Ishikawa (cell line): ENCODE measurements at regions not wholly inside any gene's neighbourhood (a gene's known extent, or its start where the extent isn't known, plus 50 kb on each side); places are given as distances from the start of the nearest gene placed in this dataset.

Source experiments
- CEBPB ChIP-seq: IDR thresholded peaks from 2 replicates; pipeline ENCODE4 v1.6.1; 2012
- CREB1 ChIP-seq: IDR thresholded peaks from 2 replicates; pipeline ENCODE4 v1.6.1; 2012; ENCODE audit warnings: low read depth
- EGR1 ChIP-seq: IDR thresholded peaks from 2 replicates; pipeline ENCODE4 v1.6.1; 2012
- EP300 ChIP-seq: IDR thresholded peaks from 2 replicates; pipeline ENCODE4 v1.6.1; 2012; ENCODE audit warnings: borderline replicate concordance
- FOXM1 ChIP-seq: IDR thresholded peaks from 2 replicates; pipeline ENCODE4 v1.6.1; 2012; ENCODE audit warnings: low read depth, borderline replicate concordance
- NFIC ChIP-seq: IDR thresholded peaks from 2 replicates; pipeline ENCODE4 v1.6.1; 2012
- RAD21 ChIP-seq: IDR thresholded peaks from 2 replicates; pipeline ENCODE4 v1.6.1; 2012; ENCODE audit warnings: low read depth
- TAF1 ChIP-seq: IDR thresholded peaks from 2 replicates; pipeline ENCODE4 v1.6.1; 2012; ENCODE audit warnings: low read depth, mild to moderate bottlenecking
- TCF12 ChIP-seq: IDR thresholded peaks from 2 replicates; pipeline ENCODE4 v1.6.1; 2012; ENCODE audit warnings: low read depth
- TEAD4 ChIP-seq: IDR thresholded peaks from 2 replicates; pipeline ENCODE4 v1.6.1; 2012
- YY1 ChIP-seq: IDR thresholded peaks from 2 replicates; pipeline ENCODE4 v1.6.1; 2012; ENCODE audit warnings: low read depth
- ZBTB7A ChIP-seq: IDR thresholded peaks from 2 replicates; pipeline ENCODE4 v1.6.1; 2012; ENCODE audit warnings: low read depth
- TF ChIP-seq, protein P1 (sequence below): IDR thresholded peaks from 2 replicates; pipeline ENCODE4 v1.6.1; 2012
- TF ChIP-seq, protein P2 (sequence below): IDR thresholded peaks from 2 replicates; pipeline ENCODE4 v1.6.1; 2012; ENCODE audit warnings: low read depth, mild to moderate bottlenecking
- TF ChIP-seq, protein P3 (sequence below): IDR thresholded peaks from 2 replicates; pipeline ENCODE4 v1.6.1; 2012

DNA sequence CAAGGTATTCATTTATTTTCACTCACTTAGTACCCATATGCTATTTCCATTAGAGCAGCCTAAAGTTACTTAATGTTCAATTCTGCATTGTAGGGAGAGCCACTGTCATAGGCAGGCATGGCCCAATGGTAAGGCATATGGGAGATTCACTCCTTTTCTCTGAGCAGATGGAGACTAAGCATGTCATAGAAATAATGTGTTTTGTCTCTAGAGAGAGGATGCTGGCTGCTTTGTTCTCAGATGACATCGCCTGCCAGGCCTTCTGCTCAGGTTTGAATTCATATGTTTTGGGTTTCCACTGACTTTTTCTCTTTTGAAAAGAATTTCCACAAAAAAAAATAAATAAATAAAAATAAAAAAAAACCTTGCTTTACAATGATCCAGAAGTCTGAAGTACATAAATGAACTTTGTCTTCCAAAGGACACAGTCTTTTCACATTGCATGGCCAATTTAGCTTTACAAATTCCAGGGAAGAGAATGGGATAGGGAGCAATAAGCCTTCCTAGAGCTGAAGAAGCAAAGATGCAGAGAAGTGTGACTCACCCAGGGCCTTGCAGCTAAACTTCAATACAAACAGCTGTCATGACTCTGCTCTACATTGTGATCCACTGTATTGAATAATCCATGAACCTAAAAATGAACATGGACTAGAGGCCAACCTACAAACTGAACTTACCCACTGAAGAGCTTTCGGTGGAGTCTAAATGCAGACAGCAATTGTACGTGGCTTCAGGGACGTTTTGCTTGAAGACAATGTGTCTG, 422.5 kb downstream of the CMPK2 start:
- no peak for TF ChIP-seq TCF12
- TF ChIP-seq NFIC = no peak
- TF ChIP-seq TEAD4 = no peak
- TF ChIP-seq EP300 = no peak
- no peak for TF ChIP-seq CREB1

DNA sequence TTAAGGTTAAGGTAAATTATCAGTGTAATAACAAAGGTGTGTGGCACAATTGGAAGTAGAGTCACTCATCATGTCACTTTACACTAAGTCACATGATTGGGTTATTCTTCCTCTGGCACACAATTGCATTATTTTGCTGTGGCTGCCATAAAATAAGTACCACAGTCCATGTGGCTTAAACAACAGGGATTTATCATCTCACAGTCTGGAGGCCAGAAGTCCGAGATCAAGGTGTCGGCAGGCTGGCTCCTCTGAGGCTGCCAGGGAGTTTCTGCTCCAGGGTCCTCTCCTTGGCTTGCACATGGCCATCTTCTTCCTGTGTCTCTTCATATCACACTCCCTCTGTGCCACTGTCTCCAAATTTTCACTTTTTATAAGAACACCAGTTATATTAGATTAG, 421.2 kb downstream of the CMPK2 start:
- TF ChIP-seq EGR1 (no peak), TCF12 (no peak), RAD21 (no peak), CEBPB (no peak), CREB1 (no peak), NFIC (no peak), TEAD4 (no peak), ZBTB7A (no peak), TAF1 (no peak), YY1 (no peak), FOXM1 (no peak), EP300 (no peak)
- TF ChIP-seq, protein P1, sequence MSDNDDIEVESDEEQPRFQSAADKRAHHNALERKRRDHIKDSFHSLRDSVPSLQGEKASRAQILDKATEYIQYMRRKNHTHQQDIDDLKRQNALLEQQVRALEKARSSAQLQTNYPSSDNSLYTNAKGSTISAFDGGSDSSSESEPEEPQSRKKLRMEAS = no peak
- TF ChIP-seq, protein P2, sequence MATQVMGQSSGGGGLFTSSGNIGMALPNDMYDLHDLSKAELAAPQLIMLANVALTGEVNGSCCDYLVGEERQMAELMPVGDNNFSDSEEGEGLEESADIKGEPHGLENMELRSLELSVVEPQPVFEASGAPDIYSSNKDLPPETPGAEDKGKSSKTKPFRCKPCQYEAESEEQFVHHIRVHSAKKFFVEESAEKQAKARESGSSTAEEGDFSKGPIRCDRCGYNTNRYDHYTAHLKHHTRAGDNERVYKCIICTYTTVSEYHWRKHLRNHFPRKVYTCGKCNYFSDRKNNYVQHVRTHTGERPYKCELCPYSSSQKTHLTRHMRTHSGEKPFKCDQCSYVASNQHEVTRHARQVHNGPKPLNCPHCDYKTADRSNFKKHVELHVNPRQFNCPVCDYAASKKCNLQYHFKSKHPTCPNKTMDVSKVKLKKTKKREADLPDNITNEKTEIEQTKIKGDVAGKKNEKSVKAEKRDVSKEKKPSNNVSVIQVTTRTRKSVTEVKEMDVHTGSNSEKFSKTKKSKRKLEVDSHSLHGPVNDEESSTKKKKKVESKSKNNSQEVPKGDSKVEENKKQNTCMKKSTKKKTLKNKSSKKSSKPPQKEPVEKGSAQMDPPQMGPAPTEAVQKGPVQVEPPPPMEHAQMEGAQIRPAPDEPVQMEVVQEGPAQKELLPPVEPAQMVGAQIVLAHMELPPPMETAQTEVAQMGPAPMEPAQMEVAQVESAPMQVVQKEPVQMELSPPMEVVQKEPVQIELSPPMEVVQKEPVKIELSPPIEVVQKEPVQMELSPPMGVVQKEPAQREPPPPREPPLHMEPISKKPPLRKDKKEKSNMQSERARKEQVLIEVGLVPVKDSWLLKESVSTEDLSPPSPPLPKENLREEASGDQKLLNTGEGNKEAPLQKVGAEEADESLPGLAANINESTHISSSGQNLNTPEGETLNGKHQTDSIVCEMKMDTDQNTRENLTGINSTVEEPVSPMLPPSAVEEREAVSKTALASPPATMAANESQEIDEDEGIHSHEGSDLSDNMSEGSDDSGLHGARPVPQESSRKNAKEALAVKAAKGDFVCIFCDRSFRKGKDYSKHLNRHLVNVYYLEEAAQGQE = no peak
- TF ChIP-seq, protein P3, sequence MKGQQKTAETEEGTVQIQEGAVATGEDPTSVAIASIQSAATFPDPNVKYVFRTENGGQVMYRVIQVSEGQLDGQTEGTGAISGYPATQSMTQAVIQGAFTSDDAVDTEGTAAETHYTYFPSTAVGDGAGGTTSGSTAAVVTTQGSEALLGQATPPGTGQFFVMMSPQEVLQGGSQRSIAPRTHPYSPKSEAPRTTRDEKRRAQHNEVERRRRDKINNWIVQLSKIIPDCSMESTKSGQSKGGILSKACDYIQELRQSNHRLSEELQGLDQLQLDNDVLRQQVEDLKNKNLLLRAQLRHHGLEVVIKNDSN = no peak

DNA sequence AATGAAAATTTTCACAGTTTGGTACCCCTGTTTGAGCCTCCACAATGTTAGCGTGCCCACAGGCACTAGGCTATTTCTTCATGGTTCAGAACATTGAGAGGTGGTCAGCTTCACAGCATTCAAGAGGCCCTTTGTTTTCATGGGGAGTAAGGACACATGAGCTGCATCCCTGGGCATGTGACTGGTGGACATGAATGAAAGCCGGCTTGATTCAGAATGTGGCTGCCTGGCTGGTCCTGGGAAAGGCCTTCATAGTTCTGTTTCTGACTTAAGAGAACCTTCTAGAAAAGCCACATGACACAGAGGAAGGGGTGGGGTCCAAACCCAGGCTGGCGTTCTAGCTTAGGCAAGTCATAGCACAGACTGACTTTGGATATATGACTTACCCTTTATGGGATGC, 420.6 kb downstream of the CMPK2 start:
- no peak for TF ChIP-seq TAF1
- TF ChIP-seq, protein P2 = no peak
- TF ChIP-seq CREB1 = no peak
- no peak for TF ChIP-seq EGR1

DNA sequence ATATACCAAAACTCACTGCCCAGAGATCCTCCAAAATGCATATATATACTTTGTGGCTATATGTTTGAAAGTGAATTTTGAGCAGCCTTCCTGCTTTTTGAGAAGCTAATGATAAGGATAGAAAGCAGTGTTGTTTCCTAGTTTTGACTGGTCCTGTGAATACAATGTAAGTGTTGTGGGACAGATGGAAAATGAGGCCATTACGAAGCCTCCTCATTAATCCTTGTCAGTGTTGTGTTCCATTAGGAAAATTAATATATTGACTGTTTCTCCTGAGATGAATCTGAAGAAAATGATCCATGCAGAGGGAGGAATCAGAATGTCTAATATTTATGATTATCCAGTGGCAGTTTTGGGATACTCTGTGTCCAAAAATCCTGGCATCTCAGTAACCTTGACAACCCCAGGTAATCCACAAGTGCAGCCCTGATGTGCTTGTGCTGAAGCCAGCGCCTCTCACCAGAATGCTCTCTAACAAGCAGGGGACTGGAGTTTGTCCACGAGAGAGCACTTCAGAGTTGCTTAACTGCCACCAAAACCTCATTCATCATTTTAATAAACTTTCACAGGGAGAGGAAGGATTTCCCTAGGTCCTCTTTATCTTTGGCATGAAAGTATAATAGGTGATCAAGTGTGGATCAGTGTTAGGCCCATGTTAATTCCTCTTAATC, 418.6 kb downstream of the CMPK2 start:
- TF ChIP-seq TEAD4 = no peak
- no peak for TF ChIP-seq YY1
- TF ChIP-seq EGR1 = no peak
- TF ChIP-seq, protein P2 = no peak

DNA sequence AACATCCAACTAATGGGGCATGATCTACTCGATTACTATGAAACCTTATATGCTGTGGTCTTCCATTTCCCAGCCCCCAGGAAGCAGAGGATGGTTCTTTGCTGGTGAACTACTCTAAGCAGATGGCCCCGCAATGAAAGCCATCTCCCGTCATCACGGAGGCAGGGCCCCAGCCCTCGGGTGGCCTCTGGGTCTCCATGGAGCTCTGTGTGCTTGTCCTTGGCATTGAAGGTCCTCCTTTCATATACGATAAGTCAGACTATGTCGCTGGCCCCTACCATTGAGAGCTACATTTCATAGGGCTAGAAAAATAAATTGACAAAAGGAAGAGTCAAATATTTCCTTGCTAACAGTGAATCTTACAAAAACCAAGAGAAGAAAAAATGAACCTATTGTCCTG, 416.8 kb downstream of the CMPK2 start:
- TF ChIP-seq CEBPB (no peak), YY1 (no peak), RAD21 (no peak), FOXM1 (no peak), TCF12 (no peak), ZBTB7A (no peak), TAF1 (no peak), EGR1 (no peak), NFIC (no peak), TEAD4 (no peak)
- TF ChIP-seq, protein P2 = no peak
- TF ChIP-seq, protein P3 = no peak
- TF ChIP-seq, protein P1 = no peak
